IMR-90 (cell line): ENCODE measurements at regions not wholly inside any gene's neighbourhood (a gene's known extent, or its start where the extent isn't known, plus 50 kb on each side); places are given as distances from the start of the nearest gene placed in this dataset.

Experiments used
- ATAC-seq: fragments of 200-7000 bp; cut with Tn5 transposase; 2 replicates; pipeline ENCODE4 v1.9.1; 2020; ENCODE audit warnings: low read depth, mild to moderate bottlenecking, moderate library complexity
- BruUV-seq: library from RNA; stranded (reverse); fragments of 400-500 nt; replicated peaks from 2 replicates; lab custom pipeline; 2021; lab: Mats Ljungman, UMichigan
- CTCF ChIA-PET: fragments of 300-600 bp; formaldehyde crosslinking; extraction: SDS; loops from one replicate; lab custom pipeline; 2021; ENCODE audit warnings: antibody characterized with exemption; lab: Yijun Ruan, JAX
- POLR2A ChIA-PET: fragments of 300-600 bp; sonication (Branson Sonifier 250); formaldehyde crosslinking; loops from one replicate; lab custom pipeline; 2022; ENCODE audit warnings: antibody characterized with exemption; ENCODE audit not compliant: unreplicated experiment; lab: Charles Lee
- DNase-seq: peaks from one replicate; pipeline ENCODE4 v3.0.0; 2013
- H2AFZ ChIP-seq: replicated peaks from 2 replicates; pipeline ENCODE3; 2013; ENCODE audit warnings: low read length, mild to moderate bottlenecking; ENCODE audit not compliant: poor library complexity
- H2AK5ac ChIP-seq: 2 replicates; pipeline ENCODE4 v1.6.1; 2013; ENCODE audit warnings: low read depth, low read length, inconsistent platforms
- H2AK9ac ChIP-seq: replicated peaks from 2 replicates; pipeline ENCODE3; 2013; ENCODE audit warnings: mild to moderate bottlenecking, low read depth, low read length, moderate library complexity; ENCODE audit not compliant: poor library complexity
- H2BK120ac ChIP-seq: 2 replicates; pipeline ENCODE4 v1.6.1; 2013; ENCODE audit warnings: low read depth, low read length, inconsistent platforms
- H2BK15ac ChIP-seq: 3 replicates; pipeline ENCODE4 v1.6.1; 2013; ENCODE audit warnings: low read depth, low read length, inconsistent platforms
- H2BK20ac ChIP-seq: 2 replicates; pipeline ENCODE4 v1.6.1; 2013; ENCODE audit warnings: low read depth, mild to moderate bottlenecking, inconsistent platforms, low read length, moderate library complexity
- H2BK5ac ChIP-seq: 2 replicates; pipeline ENCODE4 v1.6.1; 2013; ENCODE audit warnings: mild to moderate bottlenecking, low read depth, low read length, inconsistent platforms; ENCODE audit not compliant: poor library complexity, severe bottlenecking
- H3K14ac ChIP-seq: replicated peaks from 2 replicates; pipeline ENCODE4 v1.6.1; 2013; ENCODE audit warnings: low read depth, low read length, inconsistent platforms
- H3K18ac ChIP-seq: 2 replicates; pipeline ENCODE4 v1.6.1; 2013; ENCODE audit warnings: low read depth, low read length, control low read depth
- H3K23ac ChIP-seq: 2 replicates; pipeline ENCODE4 v1.6.1; 2013; ENCODE audit warnings: low read depth, low read length, inconsistent platforms
- H3K27ac ChIP-seq: 2 replicates; pipeline ENCODE4 v1.5.1; 2013; ENCODE audit warnings: mild to moderate bottlenecking, control low read depth, low read length; ENCODE audit not compliant: insufficient read depth
- H3K27me3 ChIP-seq: 2 replicates; pipeline ENCODE4 v1.6.1; 2013; ENCODE audit warnings: low read length; ENCODE audit not compliant: control insufficient read depth, insufficient read depth
- H3K36me3 ChIP-seq: 2 replicates; pipeline ENCODE4 v1.6.1; 2013; ENCODE audit warnings: low read length, mixed read lengths; ENCODE audit not compliant: control insufficient read depth, insufficient read depth
- H3K4ac ChIP-seq: 2 replicates; pipeline ENCODE4 v1.6.1; 2013; ENCODE audit warnings: low read depth, low read length, inconsistent platforms
- H3K4me1 ChIP-seq: 2 replicates; pipeline ENCODE4 v1.6.1; 2013; ENCODE audit warnings: low read length, mixed read lengths; ENCODE audit not compliant: control insufficient read depth, insufficient read depth
- H3K4me2 ChIP-seq: 2 replicates; pipeline ENCODE4 v1.6.1; 2013; ENCODE audit warnings: low read depth, mild to moderate bottlenecking, control low read depth, low read length, moderate library complexity
- H3K4me3 ChIP-seq: 2 replicates; pipeline ENCODE4 v1.5.1; 2013; ENCODE audit warnings: low read depth, mild to moderate bottlenecking, control low read depth, low read length, moderate library complexity; ENCODE audit not compliant: insufficient read depth
- H3K56ac ChIP-seq: 2 replicates; pipeline ENCODE4 v1.6.1; 2013; ENCODE audit warnings: low read length, inconsistent platforms; ENCODE audit not compliant: insufficient read depth; ENCODE audit errors: extremely low read depth
- H3K79me1 ChIP-seq, 2 experiments: 2 replicates each; pipeline ENCODE4 v1.6.1; 2013; ENCODE audit warnings: low read length in 2 of 2, inconsistent platforms in 1 of 2, low read depth in 1 of 2
- H3K9ac ChIP-seq: 2 replicates; pipeline ENCODE4 v1.6.1; 2013; ENCODE audit warnings: low read depth, low read length, control low read depth
- H3K9me1 ChIP-seq: 2 replicates; pipeline ENCODE4 v1.6.1; 2013; ENCODE audit warnings: low read length, inconsistent platforms; ENCODE audit not compliant: insufficient read depth
- H3K9me3 ChIP-seq: 2 replicates; pipeline ENCODE4 v1.6.1; 2013; ENCODE audit warnings: low read length; ENCODE audit not compliant: control insufficient read depth, insufficient read depth
- H4K20me1 ChIP-seq: 2 replicates; pipeline ENCODE4 v1.6.1; 2013; ENCODE audit warnings: low read length, inconsistent platforms; ENCODE audit not compliant: insufficient read depth
- H4K5ac ChIP-seq: 2 replicates; pipeline ENCODE4 v1.6.1; 2013; ENCODE audit warnings: mild to moderate bottlenecking, low read depth, low read length, control low read depth
- H4K8ac ChIP-seq, 2 experiments: 2 replicates each; pipeline ENCODE4 v1.6.1; 2013; ENCODE audit warnings: low read depth in 2 of 2, low read length in 2 of 2, control low read depth in 1 of 2, inconsistent platforms in 1 of 2
- H4K91ac ChIP-seq: 2 replicates; pipeline ENCODE4 v1.6.1; 2013; ENCODE audit warnings: low read depth, low read length, inconsistent platforms; ENCODE audit not compliant: insufficient read depth
- BHLHE40 ChIP-seq: fragments of 150-350 bp; IDR thresholded peaks from 2 replicates; pipeline ENCODE4 v1.6.1; 2016; ENCODE audit warnings: mild to moderate bottlenecking, low read depth, low read length
- CEBPB ChIP-seq: IDR thresholded peaks from 2 replicates; pipeline ENCODE4 v1.6.1; 2012; ENCODE audit warnings: low read depth, low read length, improper control_type of control experiment
- CHD1 ChIP-seq: IDR thresholded peaks from 2 replicates; pipeline ENCODE4 v1.6.1; 2012; ENCODE audit warnings: low read depth, low read length, improper control_type of control experiment
- CTCF ChIP-seq: conservative IDR thresholded peaks from 2 replicates; pipeline ENCODE4 v1.5.1; 2012; ENCODE audit warnings: mild to moderate bottlenecking, low read depth, low read length, improper control_type of control experiment
- FOS ChIP-seq: fragments of 150-350 bp; IDR thresholded peaks from 2 replicates; pipeline ENCODE4 v1.6.1; 2016; ENCODE audit warnings: low read depth, low read length
- MAZ ChIP-seq: IDR thresholded peaks from 2 replicates; pipeline ENCODE4 v1.6.1; 2012; ENCODE audit warnings: low read depth, mild to moderate bottlenecking, low read length, improper control_type of control experiment, moderate library complexity, borderline replicate concordance
- NFE2L2 ChIP-seq: fragments of 150-350 bp; IDR thresholded peaks from 2 replicates; pipeline ENCODE4 v1.6.1; 2016; ENCODE audit warnings: low read depth, mild to moderate bottlenecking, low read length
- POLR2A ChIP-seq: IDR thresholded peaks from 2 replicates; pipeline ENCODE4 v1.6.1; 2012; ENCODE audit warnings: mild to moderate bottlenecking, low read depth, low read length
- RAD21 ChIP-seq: IDR thresholded peaks from 2 replicates; pipeline ENCODE4 v1.6.1; 2012; ENCODE audit warnings: low read length, improper control_type of control experiment
- RCOR1 ChIP-seq: IDR thresholded peaks from 2 replicates; pipeline ENCODE4 v1.6.1; 2012; ENCODE audit warnings: mild to moderate bottlenecking, low read length, improper control_type of control experiment; ENCODE audit not compliant: insufficient replicate concordance
- RFX5 ChIP-seq: IDR thresholded peaks from 2 replicates; pipeline ENCODE4 v1.8.0; 2012; ENCODE audit warnings: low read depth, mild to moderate bottlenecking, low read length, moderate library complexity
- SMC3 ChIP-seq: fragments of 150-350 bp; IDR thresholded peaks from 2 replicates; pipeline ENCODE4 v1.6.1; 2016; ENCODE audit warnings: low read depth, mild to moderate bottlenecking, antibody characterized with exemption, low read length, moderate library complexity
- USF2 ChIP-seq: fragments of 150-350 bp; IDR thresholded peaks from 2 replicates; pipeline ENCODE4 v1.6.1; 2017; ENCODE audit warnings: mild to moderate bottlenecking, antibody characterized with exemption, low read length, low read depth
- WGBS, 2 experiments: methylation state at CpG; one replicate each; pipeline versions ENCODE4 v1.1.5 to v1.1.7; 2013; ENCODE audit warnings: missing lambda C conversion rate in 2 of 2; ENCODE audit not compliant: insufficient read length in 1 of 2; ENCODE audit errors: extremely low coverage in 2 of 2; 5-methylcytosine and 5-hydroxymethylcytosine counted together
- dilution Hi-C: fragments of 300-500 bp; cut with HindIII; formaldehyde crosslinking; loops from one replicate; pipeline ENCODE4 v1.14.3; 2018; ENCODE audit warnings: low sequenced_read_pairs; ENCODE audit not compliant: unreplicated experiment
- in situ Hi-C: fragments of 300-500 bp; cut with MboI; formaldehyde crosslinking; loops from 3 replicates; pipeline ENCODE4 v1.14.3; 2019; ENCODE audit warnings: low sequenced_read_pairs, inconsistent platforms, mixed read lengths
- intact Hi-C: fragments of 100-400 bp; cut with micrococcal nuclease; formaldehyde crosslinking; loops from 2 replicates; pipeline ENCODE4 v1.10.0; 2022
- TF ChIP-seq, protein P1 (sequence below): fragments of 150-350 bp; IDR thresholded peaks from 2 replicates; pipeline ENCODE4 v1.6.1; 2016; ENCODE audit warnings: low read depth, mild to moderate bottlenecking, low read length, moderate library complexity, borderline replicate concordance

DNA sequence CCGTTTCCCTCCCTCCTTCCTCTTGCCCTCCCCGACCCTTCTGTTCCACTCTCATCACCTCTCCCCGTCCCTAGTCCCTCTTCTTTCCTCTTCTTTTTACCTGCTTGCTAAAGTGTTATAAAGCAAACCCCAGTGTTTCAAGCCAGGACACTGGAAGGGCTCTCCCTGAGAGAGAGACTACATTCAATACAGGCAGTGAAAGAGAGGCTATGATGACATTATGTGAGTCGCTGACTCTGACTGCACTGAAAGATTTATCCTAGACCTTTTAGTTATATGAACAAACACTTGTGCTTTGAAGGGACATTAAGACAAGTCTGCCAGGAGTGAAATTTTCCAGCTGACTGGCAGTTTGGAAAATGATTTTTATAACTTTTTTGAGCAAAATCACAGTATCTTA, 155.7 kb downstream of the S1PR1 start:
- H3K56ac ChIP-seq = no peak overlapping the region
- intact Hi-C loops = no loop called here
- no peaks in the 10 kb centered on the region for H4K20me1 ChIP-seq
- H3K79me1 ChIP-seq = no peaks in the 10 kb centered on the region
- H3K27ac ChIP-seq = no peak overlapping the region
- no peaks in the 10 kb centered on the region for H3K9me3 ChIP-seq
- dilution Hi-C loops = no loop called here
- no peak for DNase-seq
- H2BK20ac ChIP-seq = no peak overlapping the region
- no peak overlapping the region for H2AFZ ChIP-seq
- no TSS peak for BruUV-seq
- H3K4me1 ChIP-seq = no peaks in the 10 kb centered on the region
- H3K36me3 ChIP-seq = no peaks in the 10 kb centered on the region
- 31% methylated on average over 3 of the region's 4 CpGs; no CpG with 5 or more reads in 1 of the 2 experiments for WGBS, 2 experiments
- H3K23ac ChIP-seq = no peak overlapping the region
- no peak overlapping the region for H2BK15ac ChIP-seq
- H3K4ac ChIP-seq = no peak overlapping the region
- H2AK5ac ChIP-seq = no peak overlapping the region
- no peak overlapping the region for H2BK5ac ChIP-seq
- in situ Hi-C loops = no loop called here
- no peak overlapping the region for H3K14ac ChIP-seq
- no peak overlapping the region for H3K18ac ChIP-seq
- H3K27me3 ChIP-seq = no peaks in the 10 kb centered on the region
- no peak overlapping the region for H4K5ac ChIP-seq
- H3K4me3 ChIP-seq = no peak overlapping the region
- no peak for ATAC-seq
- POLR2A ChIA-PET = no interaction called here
- H2AK9ac ChIP-seq = no peak overlapping the region
- H2BK120ac ChIP-seq = no peak overlapping the region
- H3K4me2 ChIP-seq = no peak overlapping the region
- CTCF ChIA-PET = no interaction called here
- H4K8ac ChIP-seq = no peak overlapping the region
- no peak overlapping the region for H3K9ac ChIP-seq
- H3K9me1 ChIP-seq = no peaks in the 10 kb centered on the region
- no peak overlapping the region for H4K91ac ChIP-seq
- no peak for TF ChIP-seq BHLHE40
- no peak for TF ChIP-seq CEBPB
- TF ChIP-seq SMC3 = no peak
- TF ChIP-seq RFX5 = no peak
- no peak for TF ChIP-seq USF2
- no peak for TF ChIP-seq MAZ
- TF ChIP-seq, protein P1, sequence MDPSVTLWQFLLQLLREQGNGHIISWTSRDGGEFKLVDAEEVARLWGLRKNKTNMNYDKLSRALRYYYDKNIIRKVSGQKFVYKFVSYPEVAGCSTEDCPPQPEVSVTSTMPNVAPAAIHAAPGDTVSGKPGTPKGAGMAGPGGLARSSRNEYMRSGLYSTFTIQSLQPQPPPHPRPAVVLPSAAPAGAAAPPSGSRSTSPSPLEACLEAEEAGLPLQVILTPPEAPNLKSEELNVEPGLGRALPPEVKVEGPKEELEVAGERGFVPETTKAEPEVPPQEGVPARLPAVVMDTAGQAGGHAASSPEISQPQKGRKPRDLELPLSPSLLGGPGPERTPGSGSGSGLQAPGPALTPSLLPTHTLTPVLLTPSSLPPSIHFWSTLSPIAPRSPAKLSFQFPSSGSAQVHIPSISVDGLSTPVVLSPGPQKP = no peak
- TF ChIP-seq FOS = no peak
- no peak for TF ChIP-seq POLR2A
- TF ChIP-seq CTCF = no peak
- TF ChIP-seq NFE2L2 = no peak
- TF ChIP-seq CHD1 = no peak
- no peak for TF ChIP-seq RCOR1
- TF ChIP-seq RAD21 = no peak
